HG03571 (cell line): ENCODE measurements at regions not wholly inside any gene's neighbourhood (a gene's known extent, or its start where the extent isn't known, plus 50 kb on each side); places are given as distances from the start of the nearest gene placed in this dataset.
"Not testable (repeated sequence)": the region's sequence is repeated elsewhere in the genome, so short reads cannot be mapped to it uniquely, and the experiment has no call there.

Experiments used
- ATAC-seq: cut with Tn5 transposase; IDR thresholded peaks from one replicate; pipeline ENCODE4 v1.9.1; 2021; ENCODE audit not compliant: unreplicated experiment

GRCh38 chr10:53356616-53357349, 584.2 kb upstream of the MBL2 start:
- ATAC-seq = no peak

- ATAC-seq = not testable (repeated sequence)
Observed at GRCh38 chr10:53342531-53342930, 569.9 kb upstream of the MBL2 start.

GRCh38 chr10:53338199-53338598, 565.6 kb upstream of the MBL2 start:
- not testable (repeated sequence) for ATAC-seq

- not testable (repeated sequence) for ATAC-seq
Observed at GRCh38 chr10:53335803-53336422, 563.3 kb upstream of the MBL2 start.

GRCh38 chr10:53331460-53331859, 558.9 kb upstream of the MBL2 start:
- ATAC-seq = no peak

- not testable (repeated sequence) for ATAC-seq
Observed at GRCh38 chr10:53326401-53327305, 554.1 kb upstream of the MBL2 start.

GRCh38 chr10:53325066-53325465, 552.5 kb upstream of the MBL2 start:
- no peak for ATAC-seq

GRCh38 chr10:53315709-53316108, 543.1 kb upstream of the MBL2 start:
- no peak for ATAC-seq

- ATAC-seq = no peak
Observed at GRCh38 chr10:53314876-53315275, 542.3 kb upstream of the MBL2 start.

- no peak for ATAC-seq
Observed at GRCh38 chr10:53298443-53298842, 525.9 kb upstream of the MBL2 start.

GRCh38 chr10:53284615-53285182, 512.1 kb upstream of the MBL2 start:
- ATAC-seq = no peak

- ATAC-seq = no peak
Observed at GRCh38 chr10:53276797-53277196, 504.2 kb upstream of the MBL2 start.

- no peak for ATAC-seq
Observed at GRCh38 chr10:53269482-53269881, 496.9 kb upstream of the MBL2 start.

- no peak for ATAC-seq
Observed at GRCh38 chr10:53260213-53260612, 487.6 kb upstream of the MBL2 start.

- ATAC-seq = no peak
Observed at GRCh38 chr10:53256623-53257022, 484.0 kb upstream of the MBL2 start.

GRCh38 chr10:53255661-53256205, 483.1 kb upstream of the MBL2 start:
- ATAC-seq = no peak

GRCh38 chr10:53253221-53253620, 480.6 kb upstream of the MBL2 start:
- no peak for ATAC-seq

GRCh38 chr10:53239873-53240272, 467.3 kb upstream of the MBL2 start:
- ATAC-seq = no peak

GRCh38 chr10:53236941-53237340, 464.4 kb upstream of the MBL2 start:
- ATAC-seq = no peak

GRCh38 chr10:53233749-53234148, 461.2 kb upstream of the MBL2 start:
- ATAC-seq = no peak

- no peak for ATAC-seq
Observed at GRCh38 chr10:53230651-53231050, 458.1 kb upstream of the MBL2 start.
